Stomach smooth muscle (tissue), 2 donors: ENCODE measurements at regions not wholly inside any gene's neighbourhood (a gene's known extent, or its start where the extent isn't known, plus 50 kb on each side); places are given as distances from the start of the nearest gene placed in this dataset.

ENCODE experiments used
- H3K27ac ChIP-seq: one replicate; pipeline ENCODE4 v1.7.0; 2013; ENCODE audit warnings: mild to moderate bottlenecking, low read length, inconsistent platforms
- H3K27me3 ChIP-seq, 2 donors: one replicate each; pipeline ENCODE4 v1.7.0; 2013; ENCODE audit warnings: low read length in 2 of 2; ENCODE audit not compliant: insufficient read depth in 2 of 2, control insufficient read depth in 1 of 2
- H3K36me3 ChIP-seq, 2 donors: one replicate each; pipeline ENCODE4 v1.7.0; 2013; ENCODE audit warnings: low read length in 2 of 2; ENCODE audit not compliant: control insufficient read depth in 2 of 2, insufficient read depth in 2 of 2
- H3K4me1 ChIP-seq: one replicate; pipeline ENCODE4 v1.7.0; 2013; ENCODE audit warnings: low read length; ENCODE audit not compliant: control insufficient read depth, insufficient read depth
- H3K4me3 ChIP-seq, 2 donors: one replicate each; pipeline ENCODE4 v1.7.0; 2013; ENCODE audit warnings: low read length in 2 of 2
- H3K9ac ChIP-seq, 2 donors: one replicate each; pipeline ENCODE4 v1.7.0; 2013; ENCODE audit warnings: low read length in 2 of 2, mild to moderate bottlenecking in 1 of 2
- H3K9me3 ChIP-seq, 2 donors: one replicate each; pipeline ENCODE4 v1.7.0; 2013; ENCODE audit warnings: low read length in 2 of 2; ENCODE audit not compliant: control insufficient read depth in 2 of 2
- donor health status: healthy.
- donor health status: Pancreatic carcinoma.

DNA sequence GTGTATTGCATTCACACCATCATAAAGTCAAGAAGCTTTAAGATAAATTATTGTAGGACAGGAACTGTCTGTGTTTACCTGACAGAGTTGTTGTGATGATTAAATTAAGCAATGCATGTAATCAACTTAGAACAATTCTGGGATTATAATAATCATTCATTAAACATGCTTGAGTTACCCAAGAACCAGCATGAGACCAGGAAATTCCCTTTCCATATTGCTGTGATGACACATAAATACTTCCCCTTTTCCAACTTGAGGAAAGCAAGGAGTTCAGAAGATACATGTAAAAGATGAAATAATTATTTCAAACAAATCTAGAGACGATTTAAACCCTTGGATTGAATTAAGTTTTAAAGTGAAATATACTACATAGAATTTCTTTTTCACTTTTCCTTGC is 404.4 kb downstream of the GJA1 start:
- H3K27ac ChIP-seq: no peak overlapping the region
- no peaks in the 10 kb centered on the region for H3K27me3 ChIP-seq
- no peaks in the 10 kb centered on the region for H3K36me3 ChIP-seq
- H3K4me1 ChIP-seq: no peaks in the 10 kb centered on the region
- no peak overlapping the region for H3K4me3 ChIP-seq
- H3K9ac ChIP-seq: no peak overlapping the region
- no peaks in the 10 kb centered on the region for H3K9me3 ChIP-seq

DNA sequence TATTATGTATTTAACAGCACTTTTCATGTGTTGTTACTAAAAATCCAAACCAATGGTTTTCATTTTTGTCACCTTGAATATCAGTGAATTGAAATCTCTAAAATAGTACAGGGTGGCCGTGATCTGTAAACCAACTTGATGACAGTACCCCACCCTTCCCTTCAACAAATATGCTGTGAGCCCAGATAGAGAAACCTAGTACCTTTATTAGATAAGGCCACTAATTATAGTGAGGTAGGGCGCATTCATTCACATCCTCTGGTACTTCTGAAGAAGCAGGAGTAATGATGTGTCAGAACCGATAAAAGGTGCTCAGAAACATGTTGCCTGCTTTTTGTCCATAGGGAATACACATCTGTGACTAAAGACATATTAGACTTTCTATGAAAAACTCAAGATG is 409.5 kb downstream of the GJA1 start:
- Histone ChIP-seq H3K4me3 (no peak overlapping the region), H3K27me3 (no peaks in the 10 kb centered on the region), H3K36me3 (no peaks in the 10 kb centered on the region), H3K27ac (no peak overlapping the region), H3K9me3 (no peaks in the 10 kb centered on the region), H3K9ac (no peak overlapping the region), H3K4me1 (no peaks in the 10 kb centered on the region)

DNA sequence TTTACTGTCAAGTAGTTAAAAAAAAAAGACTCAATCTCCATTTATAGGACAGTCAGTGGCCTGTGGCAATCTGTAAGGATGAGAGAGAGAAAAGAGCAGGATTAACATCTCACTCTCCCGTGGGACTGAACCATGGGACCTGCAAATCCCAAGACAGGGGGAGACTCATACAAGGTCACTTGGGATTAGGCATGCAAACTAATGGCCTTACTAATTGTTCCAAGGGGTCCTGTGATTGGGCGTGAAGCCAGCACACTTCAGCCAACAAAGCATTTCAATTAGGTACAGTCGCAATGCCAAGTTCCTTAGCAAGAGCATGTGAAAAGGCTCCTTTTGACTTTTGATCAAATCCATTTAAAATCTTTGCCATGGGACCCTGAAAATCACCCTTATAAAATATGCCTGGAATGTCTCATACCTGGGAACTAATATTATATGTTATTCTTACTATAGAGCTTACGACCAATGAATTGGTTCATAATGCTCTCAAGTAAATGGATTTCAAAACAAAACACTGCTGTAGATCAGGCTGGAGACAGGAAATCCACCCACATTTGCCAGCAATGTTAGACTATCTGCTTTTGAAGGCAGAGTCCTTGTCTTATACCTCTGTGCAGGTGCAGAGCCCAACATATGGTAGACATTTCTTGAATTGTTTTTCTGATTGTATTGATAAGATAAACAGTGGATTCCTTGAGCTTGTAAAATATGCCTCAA is 412.5 kb downstream of the GJA1 start:
- no peak overlapping the region for H3K27ac ChIP-seq
- no peaks in the 10 kb centered on the region for H3K27me3 ChIP-seq
- H3K4me1 ChIP-seq: no peaks in the 10 kb centered on the region
- no peaks in the 10 kb centered on the region for H3K36me3 ChIP-seq
- H3K9ac ChIP-seq: no peak overlapping the region
- H3K9me3 ChIP-seq: no peaks in the 10 kb centered on the region
- no peak overlapping the region for H3K4me3 ChIP-seq

DNA sequence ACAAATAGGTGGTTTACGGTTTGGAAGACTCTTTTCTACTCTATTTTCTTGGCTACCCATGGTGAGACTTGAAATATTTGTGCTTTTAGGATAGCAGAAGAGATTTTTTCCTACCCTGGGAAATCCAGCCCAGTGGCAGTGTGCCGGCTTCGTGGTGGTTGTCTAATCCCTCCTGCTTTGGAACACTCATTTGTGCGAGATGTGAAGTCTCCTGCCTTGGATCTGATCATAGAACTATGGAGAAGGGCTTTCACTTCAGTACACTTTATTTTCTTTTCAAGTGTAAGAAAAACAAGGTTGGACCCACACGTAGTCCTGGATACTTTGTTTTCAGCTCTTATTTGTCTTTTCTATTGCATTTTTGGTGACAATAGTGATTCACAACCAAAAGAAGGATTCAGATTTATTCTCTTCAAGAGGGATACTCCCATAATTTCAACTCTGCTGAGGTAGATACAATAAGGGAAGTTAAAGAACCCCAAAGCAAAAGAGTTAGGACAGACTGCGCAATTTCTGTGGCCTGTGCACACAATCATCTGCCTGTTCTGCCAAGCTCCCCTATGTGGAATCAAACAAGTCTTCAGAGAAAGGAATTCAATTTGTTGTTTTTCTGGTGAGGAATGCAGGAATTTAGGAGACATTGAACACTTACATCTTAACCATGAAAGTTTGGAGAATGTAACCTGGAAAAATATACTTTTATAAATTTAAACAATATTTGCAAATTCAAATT is 413.2 kb downstream of the GJA1 start:
- H3K9me3 ChIP-seq: no peaks in the 10 kb centered on the region
- H3K36me3 ChIP-seq: no peaks in the 10 kb centered on the region
- H3K27me3 ChIP-seq: no peaks in the 10 kb centered on the region
- no peak overlapping the region for H3K9ac ChIP-seq
- H3K4me1 ChIP-seq: no peaks in the 10 kb centered on the region
- no peak overlapping the region for H3K4me3 ChIP-seq
- H3K27ac ChIP-seq: no peak overlapping the region

DNA sequence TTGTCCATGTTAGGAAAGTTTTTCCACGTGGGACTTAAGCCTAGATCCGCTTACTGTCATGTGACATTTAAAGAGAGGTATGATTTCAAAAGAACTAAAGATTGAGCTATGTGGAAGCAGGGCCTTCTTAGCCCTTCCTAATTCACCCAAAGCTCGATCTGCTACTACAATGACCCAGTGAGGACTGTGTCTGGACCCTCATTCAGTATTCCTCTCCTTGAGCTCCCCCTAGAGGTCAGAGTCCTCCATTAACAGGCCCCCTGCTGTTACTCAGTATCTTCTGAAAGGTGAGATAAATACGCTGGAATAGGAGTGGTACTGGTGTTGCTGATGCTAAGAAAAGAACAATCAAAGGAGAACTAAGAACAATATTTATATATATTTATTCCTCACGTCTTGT is 414.0 kb downstream of the GJA1 start:
- Histone ChIP-seq H3K4me1 (no peaks in the 10 kb centered on the region), H3K27me3 (no peaks in the 10 kb centered on the region), H3K9ac (no peak overlapping the region), H3K36me3 (no peaks in the 10 kb centered on the region), H3K9me3 (no peaks in the 10 kb centered on the region), H3K4me3 (no peak overlapping the region), H3K27ac (no peak overlapping the region)

DNA sequence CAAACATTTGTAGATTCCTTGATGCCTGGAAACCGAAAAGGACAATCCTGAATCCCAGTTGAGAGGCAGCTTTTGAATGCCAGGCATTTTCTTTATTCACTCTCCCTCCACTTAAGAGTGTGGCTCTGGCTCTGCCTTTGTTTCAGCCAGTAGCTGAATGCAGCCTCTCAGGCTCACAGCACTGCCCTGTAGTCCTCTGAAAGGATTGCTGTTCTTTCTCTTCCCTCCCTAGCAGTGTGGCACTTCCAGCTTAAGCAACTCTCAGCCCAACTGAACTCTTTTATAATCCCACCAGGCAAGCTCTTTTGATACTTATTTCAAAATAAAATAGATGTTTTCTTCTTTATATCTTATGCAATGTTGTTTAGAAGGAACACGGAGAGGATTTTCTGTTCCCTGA is 415.6 kb downstream of the GJA1 start:
- H3K27ac ChIP-seq: no peak overlapping the region
- H3K4me1 ChIP-seq: no peaks in the 10 kb centered on the region
- no peaks in the 10 kb centered on the region for H3K9me3 ChIP-seq
- H3K36me3 ChIP-seq: no peaks in the 10 kb centered on the region
- H3K4me3 ChIP-seq: no peak overlapping the region
- no peaks in the 10 kb centered on the region for H3K27me3 ChIP-seq
- no peak overlapping the region for H3K9ac ChIP-seq

DNA sequence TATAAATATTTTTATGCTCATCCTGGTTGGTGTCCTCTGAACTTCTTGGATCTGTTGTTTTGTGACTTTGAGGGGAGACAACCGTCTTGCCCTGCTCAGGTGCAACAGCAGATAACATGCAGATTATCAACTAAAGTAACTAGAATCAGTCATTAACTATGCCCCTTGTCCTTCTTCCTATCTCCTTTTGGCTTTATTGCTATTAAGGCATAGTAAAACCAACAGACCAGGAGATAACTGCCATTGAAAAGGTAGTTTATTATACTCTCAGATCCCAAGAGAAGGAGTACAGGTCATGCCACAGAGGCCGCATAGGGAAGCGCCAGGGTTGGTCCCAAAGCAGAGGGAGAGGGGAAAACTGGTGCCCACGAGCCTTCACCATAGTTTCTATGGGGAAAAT is 418.2 kb downstream of the GJA1 start:
- Histone ChIP-seq H3K9me3 (no peaks in the 10 kb centered on the region), H3K9ac (no peak overlapping the region), H3K27ac (no peak overlapping the region), H3K4me1 (no peaks in the 10 kb centered on the region), H3K36me3 (no peaks in the 10 kb centered on the region), H3K4me3 (no peak overlapping the region), H3K27me3 (no peaks in the 10 kb centered on the region)

DNA sequence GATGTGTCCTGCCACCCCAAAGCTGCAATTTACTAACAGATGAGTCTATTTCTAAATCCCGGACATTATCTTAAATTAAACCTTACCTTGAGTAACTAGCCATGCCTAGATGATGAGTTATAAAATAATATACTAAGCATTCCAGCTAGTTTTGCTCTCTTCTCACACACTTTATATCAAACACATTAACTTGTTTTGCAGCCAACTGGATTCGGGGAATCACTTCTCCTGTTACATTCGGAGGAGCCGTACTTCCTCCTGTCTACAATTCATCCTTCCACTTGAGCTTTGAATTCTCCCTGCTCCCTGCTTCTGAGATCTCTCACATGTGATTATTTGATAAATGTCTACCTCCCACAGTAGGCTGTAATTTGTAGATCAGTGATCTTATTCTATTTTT is 420.1 kb downstream of the GJA1 start:
- H3K27ac ChIP-seq: no peak overlapping the region
- no peak overlapping the region for H3K4me3 ChIP-seq

DNA sequence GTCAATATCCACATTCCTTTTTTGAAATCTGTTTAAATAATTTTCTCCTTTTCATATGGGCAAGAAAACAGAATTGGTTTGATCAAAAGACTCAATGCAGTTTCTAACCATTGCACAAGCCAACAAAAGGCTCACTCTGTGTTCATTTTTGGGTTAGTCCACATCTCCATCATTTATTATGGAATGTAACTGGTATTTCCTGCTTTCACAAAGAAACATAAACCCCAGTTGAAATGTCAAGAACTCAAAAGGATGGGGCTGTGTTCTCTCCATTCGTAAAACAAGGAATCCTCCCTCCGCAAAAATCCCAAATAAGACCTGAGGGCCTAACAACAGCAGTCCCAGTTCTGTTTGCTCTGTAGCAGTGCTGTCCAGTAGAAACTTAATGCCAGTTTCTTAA is 420.9 kb downstream of the GJA1 start:
- Histone ChIP-seq H3K36me3 (no peaks in the 10 kb centered on the region), H3K9ac (no peak overlapping the region), H3K27ac (no peak overlapping the region), H3K4me3 (no peak overlapping the region), H3K27me3 (no peaks in the 10 kb centered on the region), H3K4me1 (no peaks in the 10 kb centered on the region), H3K9me3 (no peaks in the 10 kb centered on the region)

More for the DNA sequence above, 420.1 kb downstream of the GJA1 start:
- Histone ChIP-seq H3K4me1 (no peaks in the 10 kb centered on the region), H3K9me3 (no peaks in the 10 kb centered on the region), H3K36me3 (no peaks in the 10 kb centered on the region), H3K27me3 (no peaks in the 10 kb centered on the region), H3K9ac (no peak overlapping the region)

DNA sequence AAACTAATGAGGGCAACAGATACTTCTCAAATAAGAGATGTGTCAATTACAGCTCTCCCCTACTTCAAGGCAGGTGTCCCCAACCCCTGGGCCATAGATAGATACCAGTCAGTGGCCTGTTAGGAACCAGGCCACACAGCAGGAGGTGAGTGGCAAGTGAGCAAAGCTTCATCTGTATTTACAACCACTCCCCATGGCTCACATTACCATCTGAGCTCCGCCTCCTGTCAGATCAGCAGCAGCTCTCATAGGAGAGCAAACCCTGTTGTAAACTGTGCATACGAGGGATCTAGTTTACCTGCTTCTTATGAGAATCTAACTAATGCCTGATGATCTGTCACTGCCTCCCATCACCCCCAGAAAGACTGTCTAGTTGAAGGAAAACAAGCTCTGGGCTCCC is 422.1 kb downstream of the GJA1 start:
- Histone ChIP-seq H3K27ac (no peak overlapping the region), H3K4me1 (no peaks in the 10 kb centered on the region), H3K27me3 (no peaks in the 10 kb centered on the region), H3K9ac (no peak overlapping the region), H3K4me3 (no peak overlapping the region), H3K9me3 (no peaks in the 10 kb centered on the region), H3K36me3 (no peaks in the 10 kb centered on the region)

DNA sequence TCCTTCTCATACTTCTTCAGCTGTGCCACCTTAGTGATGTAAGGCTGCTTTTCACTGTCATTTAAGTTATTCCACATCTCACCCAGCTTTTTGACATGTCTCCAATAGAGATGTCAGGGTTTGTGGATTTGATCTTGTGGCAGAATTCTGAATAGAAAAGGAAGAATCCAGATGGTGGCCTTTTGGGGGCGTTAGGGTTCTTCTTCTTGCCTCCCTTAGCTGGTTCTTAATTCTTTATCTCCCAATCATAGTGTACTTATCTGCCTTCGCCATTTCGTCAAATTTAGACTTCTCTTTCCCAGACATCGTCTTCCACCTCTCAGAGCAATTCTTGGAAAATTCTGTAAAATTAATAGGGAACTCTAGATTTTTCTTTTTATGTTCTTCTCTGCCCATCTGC is 422.9 kb downstream of the GJA1 start:
- Histone ChIP-seq H3K27me3 (no peaks in the 10 kb centered on the region), H3K4me1 (no peaks in the 10 kb centered on the region), H3K9me3 (no peaks in the 10 kb centered on the region), H3K9ac (no peak overlapping the region), H3K36me3 (no peaks in the 10 kb centered on the region), H3K4me3 (no peak overlapping the region), H3K27ac (no peak overlapping the region)
